OCI-LY3 (cell line): ENCODE measurements at regions not wholly inside any gene's neighbourhood (a gene's known extent, or its start where the extent isn't known, plus 50 kb on each side); places are given as distances from the start of the nearest gene placed in this dataset.

ENCODE experiments used
- H2AFZ ChIP-seq: fragments of 200-600, 300-600 bp; shearing (Covaris generic); 2 replicates; pipeline ENCODE4 v1.6.0; 2014; ENCODE audit warnings: antibody characterized with exemption, low read depth, low read length
- H3K27ac ChIP-seq: fragments of 200-600, 300-600 bp; sonication (generic); 2 replicates; pipeline ENCODE4 v1.5.1; 2014; ENCODE audit warnings: mild to moderate bottlenecking, low read length, moderate library complexity, mixed read lengths
- H3K27me3 ChIP-seq: fragments of 200-600, 300-600 bp; sonication (generic); 2 replicates; pipeline ENCODE4 v1.6.1; 2014; ENCODE audit warnings: low read depth, low read length, mixed read lengths
- H3K36me3 ChIP-seq: fragments of 200-600, 300-600 bp; sonication (generic); replicated peaks from 2 replicates; pipeline ENCODE3; 2014; ENCODE audit warnings: low read depth, low read length, mixed read lengths
- H3K4me1 ChIP-seq: fragments of 300-600, 200-600 bp; sonication (generic); 2 replicates; pipeline ENCODE4 v1.6.1; 2014; ENCODE audit warnings: low read length, mixed read lengths
- H3K4me2 ChIP-seq: fragments of 200-600, 300-600 bp; sonication (generic); 2 replicates; pipeline ENCODE4 v1.6.1; 2014; ENCODE audit warnings: low read length, mixed read lengths
- H3K4me3 ChIP-seq: fragments of 300-600, 200-600 bp; sonication (generic); 2 replicates; pipeline ENCODE4 v1.5.1; 2014; ENCODE audit warnings: antibody characterized with exemption, mild to moderate bottlenecking, low read length, moderate library complexity
- H3K79me2 ChIP-seq: fragments of 300-600, 200-600 bp; shearing (Covaris generic); 2 replicates; pipeline ENCODE4 v1.6.1; 2014; ENCODE audit warnings: mild to moderate bottlenecking, low read length, mixed read lengths
- H3K9ac ChIP-seq: fragments of 300-600, 200-600 bp; shearing (Covaris generic); 2 replicates; pipeline ENCODE4 v1.6.0; 2014; ENCODE audit warnings: mild to moderate bottlenecking, low read length, moderate library complexity
- H3K9me3 ChIP-seq: fragments of 200-600, 300-600 bp; shearing (Covaris generic); 2 replicates; pipeline ENCODE4 v1.6.1; 2014; ENCODE audit warnings: low read length, mixed read lengths; ENCODE audit not compliant: insufficient read depth
- H4K20me1 ChIP-seq: fragments of 200-600, 300-600 bp; sonication (generic); 2 replicates; pipeline ENCODE4 v1.6.1; 2016; ENCODE audit warnings: low read length, mixed read lengths; ENCODE audit not compliant: insufficient read depth
- EZH2phosphoT487 ChIP-seq: fragments of 200-600 bp; shearing (Covaris generic); IDR thresholded peaks from 2 replicates; pipeline ENCODE4 v1.6.1; 2018; ENCODE audit warnings: antibody characterized with exemption, mixed run types, low read depth
- TF ChIP-seq, protein P1 (sequence below): fragments of 200-600, 300-600 bp; sonication (generic); IDR thresholded peaks from 2 replicates; pipeline ENCODE4 v1.5.1; 2014; ENCODE audit warnings: antibody characterized with exemption, low read length, low read depth

DNA sequence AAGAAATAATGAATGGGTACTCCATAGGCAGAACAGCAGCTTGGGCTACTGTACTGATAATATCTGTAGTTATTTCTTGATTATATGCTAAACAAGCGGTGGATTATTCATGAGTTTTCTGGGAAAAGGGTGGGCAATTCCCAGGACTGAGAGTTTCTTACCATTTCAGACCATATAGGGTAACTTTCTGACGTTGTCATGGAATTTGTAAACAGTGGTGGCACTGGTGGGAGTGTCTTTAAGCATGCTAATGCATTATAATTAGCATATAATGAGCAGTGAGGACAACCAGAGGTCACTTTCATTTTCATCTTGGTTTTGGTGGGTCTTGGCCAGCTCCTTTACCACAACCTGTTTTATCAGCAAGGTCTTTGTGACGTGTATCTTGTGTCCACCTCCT lies 399.7 kb downstream of the CDC14C start:
- no peaks in the 10 kb centered on the region for H3K27me3 ChIP-seq
- no peak overlapping the region for H2AFZ ChIP-seq
- no peak overlapping the region for H3K4me2 ChIP-seq
- no peak overlapping the region for H3K4me3 ChIP-seq
- H3K79me2 ChIP-seq, result no peaks in the 10 kb centered on the region
- no peaks in the 10 kb centered on the region for H4K20me1 ChIP-seq
- H3K4me1 ChIP-seq, result peaks cover 10% of the 10 kb centered on the region; the same call in 1 of the 2 replicates
- H3K9ac ChIP-seq, result no peak overlapping the region
- H3K9me3 ChIP-seq, result no peaks in the 10 kb centered on the region
- H3K36me3 ChIP-seq, result no peaks in the 10 kb centered on the region
- no peak for TF ChIP-seq EZH2phosphoT487
- TF ChIP-seq, protein P1, sequence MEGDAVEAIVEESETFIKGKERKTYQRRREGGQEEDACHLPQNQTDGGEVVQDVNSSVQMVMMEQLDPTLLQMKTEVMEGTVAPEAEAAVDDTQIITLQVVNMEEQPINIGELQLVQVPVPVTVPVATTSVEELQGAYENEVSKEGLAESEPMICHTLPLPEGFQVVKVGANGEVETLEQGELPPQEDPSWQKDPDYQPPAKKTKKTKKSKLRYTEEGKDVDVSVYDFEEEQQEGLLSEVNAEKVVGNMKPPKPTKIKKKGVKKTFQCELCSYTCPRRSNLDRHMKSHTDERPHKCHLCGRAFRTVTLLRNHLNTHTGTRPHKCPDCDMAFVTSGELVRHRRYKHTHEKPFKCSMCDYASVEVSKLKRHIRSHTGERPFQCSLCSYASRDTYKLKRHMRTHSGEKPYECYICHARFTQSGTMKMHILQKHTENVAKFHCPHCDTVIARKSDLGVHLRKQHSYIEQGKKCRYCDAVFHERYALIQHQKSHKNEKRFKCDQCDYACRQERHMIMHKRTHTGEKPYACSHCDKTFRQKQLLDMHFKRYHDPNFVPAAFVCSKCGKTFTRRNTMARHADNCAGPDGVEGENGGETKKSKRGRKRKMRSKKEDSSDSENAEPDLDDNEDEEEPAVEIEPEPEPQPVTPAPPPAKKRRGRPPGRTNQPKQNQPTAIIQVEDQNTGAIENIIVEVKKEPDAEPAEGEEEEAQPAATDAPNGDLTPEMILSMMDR, result no peak
- H3K27ac ChIP-seq, result no peak overlapping the region

- no peak overlapping the region for H3K4me2 ChIP-seq
These were observed 400.4 kb downstream of the CDC14C start for GRCh38 chr7:49324707-49325106.

GRCh38 chr7:49325571-49325970 lies 401.2 kb downstream of the CDC14C start:
- Histone ChIP-seq H4K20me1 (no peaks in the 10 kb centered on the region), H3K4me2 (no peak overlapping the region), H2AFZ (no peak overlapping the region), H3K79me2 (no peaks in the 10 kb centered on the region), H3K27me3 (no peaks in the 10 kb centered on the region), H3K36me3 (no peaks in the 10 kb centered on the region), H3K9me3 (no peaks in the 10 kb centered on the region), H3K4me1 (peaks cover 11% of the 10 kb centered on the region), H3K27ac (no peak overlapping the region), H3K9ac (no peak overlapping the region), H3K4me3 (no peak overlapping the region)
- TF ChIP-seq EZH2phosphoT487, result no peak
- TF ChIP-seq, protein P1, result no peak

More at GRCh38 chr7:49324707-49325106, 400.4 kb downstream of the CDC14C start:
- no peak overlapping the region for H3K4me3 ChIP-seq
- no peaks in the 10 kb centered on the region for H3K36me3 ChIP-seq
- no peak overlapping the region for H3K9ac ChIP-seq
- no peaks in the 10 kb centered on the region for H3K79me2 ChIP-seq
- no peak overlapping the region for H3K27ac ChIP-seq
- H3K27me3 ChIP-seq, result no peaks in the 10 kb centered on the region
- TF ChIP-seq, protein P1, result peak; percentile 38
- TF ChIP-seq EZH2phosphoT487, result no peak
- H3K9me3 ChIP-seq, result no peaks in the 10 kb centered on the region
- H4K20me1 ChIP-seq, result no peaks in the 10 kb centered on the region
- H2AFZ ChIP-seq, result no peak overlapping the region
- peaks cover 10% of the 10 kb centered on the region; the same call in 1 of the 2 replicates for H3K4me1 ChIP-seq

GRCh38 chr7:49327155-49327554 lies 402.8 kb downstream of the CDC14C start:
- no peaks in the 10 kb centered on the region for H3K9me3 ChIP-seq
- no peak overlapping the region for H3K4me2 ChIP-seq
- no peaks in the 10 kb centered on the region for H4K20me1 ChIP-seq
- no peaks in the 10 kb centered on the region for H3K27me3 ChIP-seq
- TF ChIP-seq EZH2phosphoT487, result no peak
- TF ChIP-seq, protein P1, result no peak
- no peak overlapping the region for H3K27ac ChIP-seq
- H3K36me3 ChIP-seq, result no peaks in the 10 kb centered on the region
- no peak overlapping the region for H2AFZ ChIP-seq
- H3K4me3 ChIP-seq, result no peak overlapping the region
- H3K79me2 ChIP-seq, result no peaks in the 10 kb centered on the region
- no peak overlapping the region for H3K9ac ChIP-seq
- H3K4me1 ChIP-seq, result peaks cover 14% of the 10 kb centered on the region
